PC-9 (cell line): ENCODE measurements at regions not wholly inside any gene's neighbourhood (a gene's known extent, or its start where the extent isn't known, plus 50 kb on each side); places are given as distances from the start of the nearest gene placed in this dataset.

Source experiments
- BruUV-seq: library from RNA; stranded (reverse); fragments of 400-500 nt; replicated peaks from 2 replicates; lab custom pipeline; 2021; lab: Mats Ljungman, UMichigan
- CTCF ChIA-PET: fragments of 300-600 bp; sonication (Branson Sonifier 250); formaldehyde crosslinking; loops from one replicate; lab custom pipeline; 2022; ENCODE audit warnings: antibody characterized with exemption; lab: Charles Lee
- POLR2A ChIA-PET: fragments of 300-600 bp; sonication (Branson Sonifier 250); formaldehyde crosslinking; loops from one replicate; lab custom pipeline; 2022; ENCODE audit warnings: antibody characterized with exemption; ENCODE audit not compliant: unreplicated experiment; lab: Charles Lee
- DNase-seq, 2 experiments: peaks; one replicate each; pipeline versions ENCODE4 v3.0.0 to v3.0.0-alpha.2; 2015 to 2022; ENCODE audit warnings: mixed read lengths in 1 of 2
- H2AFZ ChIP-seq: fragments of 200-600 bp; sonication (generic); 2 replicates; pipeline ENCODE4 v1.8.1; 2017; ENCODE audit warnings: antibody characterized with exemption
- H3F3A ChIP-seq: fragments of 200-600 bp; sonication (generic); 2 replicates; pipeline ENCODE4 v1.8.1; 2017; ENCODE audit warnings: antibody characterized with exemption, mild to moderate bottlenecking, low read depth; ENCODE audit not compliant: insufficient read depth
- H3K27ac ChIP-seq: fragments of 200-600 bp; sonication (generic); 2 replicates; pipeline ENCODE4 v1.6.1; 2016; ENCODE audit warnings: mixed run types
- H3K27me3 ChIP-seq: fragments of 200-600 bp; sonication (generic); 2 replicates; pipeline ENCODE4 v1.6.1; 2016; ENCODE audit warnings: low read depth, mixed run types; ENCODE audit not compliant: insufficient read depth
- H3K36me3 ChIP-seq: fragments of 200-600 bp; sonication (generic); 2 replicates; pipeline ENCODE4 v1.6.1; 2016; ENCODE audit warnings: low read depth, mixed run types
- H3K4me1 ChIP-seq: fragments of 200-600 bp; sonication (generic); replicated peaks from 2 replicates; pipeline ENCODE4 v1.6.1; 2016; ENCODE audit warnings: mixed run types; ENCODE audit not compliant: insufficient read depth
- H3K4me2 ChIP-seq: fragments of 200-600 bp; sonication (generic); 2 replicates; pipeline ENCODE4 v1.6.1; 2017; ENCODE audit warnings: mixed run types
- H3K4me3 ChIP-seq: fragments of 200-600 bp; sonication (generic); 2 replicates; pipeline ENCODE4 v1.6.1; 2016; ENCODE audit warnings: mixed run types
- H3K79me2 ChIP-seq: fragments of 200-600 bp; sonication (generic); 2 replicates; pipeline ENCODE4 v1.6.1; 2017; ENCODE audit warnings: low read depth, mixed run types
- H3K9me2 ChIP-seq: fragments of 200-600 bp; sonication (generic); 2 replicates; pipeline ENCODE4 v1.8.1; 2017; ENCODE audit warnings: mild to moderate bottlenecking; ENCODE audit not compliant: insufficient read depth
- H3K9me3 ChIP-seq: fragments of 200-600 bp; sonication (generic); 2 replicates; pipeline ENCODE4 v1.8.1; 2016; ENCODE audit warnings: low read depth; ENCODE audit not compliant: insufficient read depth
- H4K20me1 ChIP-seq: fragments of 200-600 bp; sonication (generic); 2 replicates; pipeline ENCODE4 v1.8.1; 2017; ENCODE audit not compliant: insufficient read depth
- EZH2 ChIP-seq: fragments of 200-600 bp; sonication (generic); IDR thresholded peaks from 2 replicates; pipeline ENCODE4 v1.8.0; 2017; ENCODE audit warnings: antibody characterized with exemption, low read depth
- intact Hi-C: fragments of 100-400 bp; cut with micrococcal nuclease; formaldehyde crosslinking; loops from one replicate; pipeline ENCODE4 v1.10.0; 2022; ENCODE audit not compliant: unreplicated experiment
- TF ChIP-seq, protein P1 (sequence below): fragments of 200-600 bp; sonication (generic); conservative IDR thresholded peaks from 2 replicates; pipeline ENCODE4 v1.6.1; 2017; ENCODE audit warnings: mixed run types, antibody characterized with exemption, mild to moderate bottlenecking, moderate library complexity

GRCh38 chr14:28088125-28088524, 678.5 kb upstream of the FOXG1 start:
- H3K4me1 ChIP-seq, result no peaks in the 10 kb centered on the region
- H2AFZ ChIP-seq, result no peak overlapping the region
- no peak overlapping the region for H3K27ac ChIP-seq
- H3K4me2 ChIP-seq, result no peak overlapping the region
- TF ChIP-seq, protein P1, sequence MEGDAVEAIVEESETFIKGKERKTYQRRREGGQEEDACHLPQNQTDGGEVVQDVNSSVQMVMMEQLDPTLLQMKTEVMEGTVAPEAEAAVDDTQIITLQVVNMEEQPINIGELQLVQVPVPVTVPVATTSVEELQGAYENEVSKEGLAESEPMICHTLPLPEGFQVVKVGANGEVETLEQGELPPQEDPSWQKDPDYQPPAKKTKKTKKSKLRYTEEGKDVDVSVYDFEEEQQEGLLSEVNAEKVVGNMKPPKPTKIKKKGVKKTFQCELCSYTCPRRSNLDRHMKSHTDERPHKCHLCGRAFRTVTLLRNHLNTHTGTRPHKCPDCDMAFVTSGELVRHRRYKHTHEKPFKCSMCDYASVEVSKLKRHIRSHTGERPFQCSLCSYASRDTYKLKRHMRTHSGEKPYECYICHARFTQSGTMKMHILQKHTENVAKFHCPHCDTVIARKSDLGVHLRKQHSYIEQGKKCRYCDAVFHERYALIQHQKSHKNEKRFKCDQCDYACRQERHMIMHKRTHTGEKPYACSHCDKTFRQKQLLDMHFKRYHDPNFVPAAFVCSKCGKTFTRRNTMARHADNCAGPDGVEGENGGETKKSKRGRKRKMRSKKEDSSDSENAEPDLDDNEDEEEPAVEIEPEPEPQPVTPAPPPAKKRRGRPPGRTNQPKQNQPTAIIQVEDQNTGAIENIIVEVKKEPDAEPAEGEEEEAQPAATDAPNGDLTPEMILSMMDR, result no peak
- TF ChIP-seq EZH2, result no peak
- no peak for DNase-seq
- no peak overlapping the region for H3K4me3 ChIP-seq
- no peaks in the 10 kb centered on the region for H4K20me1 ChIP-seq
- POLR2A ChIA-PET, result no interaction called here
- H3F3A ChIP-seq, result no peaks in the 10 kb centered on the region
- H3K27me3 ChIP-seq, result no peaks in the 10 kb centered on the region
- intact Hi-C loops, result no loop called here
- no peaks in the 10 kb centered on the region for H3K36me3 ChIP-seq
- H3K9me3 ChIP-seq, result no peaks in the 10 kb centered on the region
- BruUV-seq, result no TSS peak
- no peaks in the 10 kb centered on the region for H3K79me2 ChIP-seq
- no peaks in the 10 kb centered on the region for H3K9me2 ChIP-seq
- CTCF ChIA-PET, result no interaction called here

GRCh38 chr14:28097585-28097984, 669.0 kb upstream of the FOXG1 start:
- ChIA-PET CTCF (no interaction called here), POLR2A (no interaction called here)
- no peak overlapping the region for H3K27ac ChIP-seq

GRCh38 chr14:28098856-28099255, 667.7 kb upstream of the FOXG1 start:
- no peaks in the 10 kb centered on the region for H3K36me3 ChIP-seq
- no peaks in the 10 kb centered on the region for H4K20me1 ChIP-seq
- no peaks in the 10 kb centered on the region for H3K9me3 ChIP-seq
- intact Hi-C loops, result no loop called here
- H3F3A ChIP-seq, result no peaks in the 10 kb centered on the region
- H3K4me2 ChIP-seq, result no peak overlapping the region
- H3K27me3 ChIP-seq, result no peaks in the 10 kb centered on the region
- H2AFZ ChIP-seq, result no peak overlapping the region
- no peak for DNase-seq
- CTCF ChIA-PET, result no interaction called here
- no peak overlapping the region for H3K27ac ChIP-seq
- TF ChIP-seq, protein P1, result no peak
- TF ChIP-seq EZH2, result no peak
- no peaks in the 10 kb centered on the region for H3K9me2 ChIP-seq
- POLR2A ChIA-PET, result no interaction called here
- H3K4me1 ChIP-seq, result no peaks in the 10 kb centered on the region
- H3K79me2 ChIP-seq, result no peaks in the 10 kb centered on the region
- no peak overlapping the region for H3K4me3 ChIP-seq
- BruUV-seq, result no TSS peak

More at GRCh38 chr14:28097585-28097984, 669.0 kb upstream of the FOXG1 start:
- Histone ChIP-seq H3K79me2 (no peaks in the 10 kb centered on the region), H3K9me3 (no peaks in the 10 kb centered on the region), H3F3A (no peaks in the 10 kb centered on the region), H3K36me3 (no peaks in the 10 kb centered on the region), H2AFZ (no peak overlapping the region), H3K9me2 (no peaks in the 10 kb centered on the region), H3K27me3 (no peaks in the 10 kb centered on the region), H3K4me1 (no peaks in the 10 kb centered on the region), H3K4me2 (no peak overlapping the region), H4K20me1 (no peaks in the 10 kb centered on the region), H3K4me3 (no peak overlapping the region)
- DNase-seq, result no peak
- intact Hi-C loops, result no loop called here
- TF ChIP-seq EZH2, result no peak
- TF ChIP-seq, protein P1, result no peak
- BruUV-seq, result no TSS peak
